Right renal cortex interstitium (tissue), 3 donors: ENCODE measurements at regions not wholly inside any gene's neighbourhood (a gene's known extent, or its start where the extent isn't known, plus 50 kb on each side); places are given as distances from the start of the nearest gene placed in this dataset.

ENCODE experiments used
- DNase-seq, 3 donors: peaks; one replicate each; pipeline ENCODE4 v3.0.0-alpha.2; 2013; ENCODE audit warnings: low read depth in 3 of 3, low spot score in 2 of 3

DNA sequence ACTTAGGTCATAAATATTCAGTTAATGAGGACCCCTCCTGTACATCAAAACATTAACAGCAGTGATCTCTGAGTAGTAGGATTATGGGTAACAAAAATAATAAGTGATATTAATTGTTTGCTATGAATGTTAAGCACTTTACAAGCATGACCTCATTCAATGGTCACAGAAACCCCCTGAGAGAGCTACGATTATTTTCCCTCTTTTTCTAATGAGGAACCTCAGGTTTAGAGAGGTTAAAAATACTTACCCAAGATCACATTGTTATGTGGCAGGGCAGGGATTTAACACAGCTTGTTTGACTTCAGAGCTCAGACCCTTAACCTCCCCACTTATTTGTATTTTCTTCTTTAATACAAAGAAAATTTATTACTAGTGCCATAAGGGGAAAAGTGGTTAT lies 228.2 kb downstream of the TBL1XR1 start:
- DNase-seq = no peak

DNA sequence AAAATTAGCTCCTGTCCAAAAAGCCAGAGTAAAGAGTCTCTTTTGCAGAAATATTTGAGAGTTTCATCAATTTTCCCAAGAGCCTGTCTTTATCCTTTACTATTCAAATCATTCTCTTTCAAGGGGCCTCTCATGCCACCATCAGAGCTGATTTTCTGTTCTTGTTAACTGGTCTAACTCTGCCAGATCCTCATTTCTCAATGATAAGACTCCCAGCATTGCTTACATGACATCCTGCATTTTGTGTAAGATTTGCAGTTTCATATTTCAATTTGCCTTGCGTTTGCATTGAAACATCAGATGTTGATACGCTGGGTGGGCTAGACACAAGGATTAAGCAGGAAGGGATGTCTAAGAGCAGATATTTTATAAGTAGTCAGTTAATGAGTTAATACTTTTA lies 228.7 kb downstream of the TBL1XR1 start:
- DNase-seq = no peak

GRCh38 chr3:176967522-176967921 lies 229.8 kb downstream of the TBL1XR1 start:
- no peak for DNase-seq

DNA sequence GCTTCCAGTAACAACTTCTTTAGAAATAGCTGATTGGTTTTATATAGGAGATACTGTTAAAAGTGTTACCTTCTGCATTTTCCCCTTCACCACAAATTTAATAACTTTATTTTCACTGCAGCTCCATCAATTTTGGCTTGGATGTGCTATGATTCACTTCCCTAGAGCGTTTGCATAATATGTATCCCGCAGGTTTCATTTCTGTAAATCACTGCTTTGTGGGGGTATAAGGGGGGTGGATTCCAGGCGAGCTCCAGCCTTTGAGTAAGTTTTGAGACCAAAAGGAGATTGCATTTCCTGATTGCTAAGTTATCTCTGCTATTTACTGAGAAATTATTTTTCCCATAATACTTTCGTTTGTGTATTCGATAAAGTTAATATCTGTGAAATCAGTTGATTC lies 232.6 kb downstream of the TBL1XR1 start:
- no peak for DNase-seq

DNA sequence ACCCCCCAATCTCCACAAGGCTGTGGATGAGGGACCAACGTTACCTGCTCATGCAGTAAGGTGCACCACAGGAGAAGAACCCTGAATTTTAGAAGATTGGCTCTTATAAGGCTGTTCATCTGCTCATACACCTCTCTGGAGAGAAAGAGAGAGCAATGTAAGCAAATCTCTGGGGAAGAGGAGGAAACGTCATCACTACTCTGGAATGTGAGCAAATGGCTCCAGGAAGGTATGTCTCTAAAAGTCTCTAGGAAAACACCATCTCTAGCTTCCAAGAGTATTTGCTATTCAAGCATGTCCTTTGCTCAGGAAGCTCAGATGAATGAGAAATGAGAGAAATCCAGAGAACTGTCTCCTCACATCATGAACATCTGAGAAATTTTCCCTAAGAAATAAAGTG lies 235.4 kb downstream of the TBL1XR1 start:
- DNase-seq = no peak

DNA sequence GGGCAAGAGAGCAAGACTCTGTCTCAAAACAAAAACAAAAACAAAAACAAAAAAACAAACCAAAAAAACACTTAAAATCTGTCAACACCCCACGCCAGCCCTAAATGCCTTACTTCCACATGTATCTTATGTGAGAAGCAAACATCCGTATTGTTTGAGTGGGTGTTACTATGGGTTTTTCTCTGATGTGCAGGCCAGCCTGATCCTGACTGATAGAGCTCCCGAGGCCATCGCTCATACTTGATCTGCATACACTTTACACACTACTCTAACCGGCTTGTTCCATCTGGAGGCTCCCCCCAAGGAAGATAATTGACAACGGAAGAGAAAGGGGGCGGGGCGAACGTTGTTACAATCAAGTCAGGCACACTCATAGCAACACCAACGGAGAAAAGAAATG lies 237.4 kb downstream of the TBL1XR1 start:
- no peak for DNase-seq

DNA sequence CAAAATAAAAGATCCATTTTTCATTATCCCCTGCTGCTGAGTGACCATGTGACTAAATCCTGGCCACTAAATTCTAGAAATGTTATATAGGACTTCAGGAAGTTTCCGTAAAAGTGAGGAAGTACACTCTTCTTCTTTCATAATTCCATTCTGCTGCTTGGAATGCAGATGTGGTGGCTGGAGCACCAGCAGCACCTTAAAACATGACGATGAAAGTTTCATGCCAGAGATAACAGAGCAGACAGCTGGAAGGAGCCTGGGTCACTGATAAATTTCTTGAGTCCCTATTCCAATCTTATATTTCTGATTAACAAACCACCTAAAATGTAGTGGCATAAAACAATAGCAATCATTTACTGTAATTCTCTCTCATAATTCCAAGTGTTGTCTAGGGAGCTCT lies 238.7 kb downstream of the TBL1XR1 start:
- DNase-seq = no peak

GRCh38 chr3:176954517-176954916 lies 242.8 kb downstream of the TBL1XR1 start:
- DNase-seq = no peak

GRCh38 chr3:176953106-176954060 lies 243.9 kb downstream of the TBL1XR1 start:
- DNase-seq = no peak

DNA sequence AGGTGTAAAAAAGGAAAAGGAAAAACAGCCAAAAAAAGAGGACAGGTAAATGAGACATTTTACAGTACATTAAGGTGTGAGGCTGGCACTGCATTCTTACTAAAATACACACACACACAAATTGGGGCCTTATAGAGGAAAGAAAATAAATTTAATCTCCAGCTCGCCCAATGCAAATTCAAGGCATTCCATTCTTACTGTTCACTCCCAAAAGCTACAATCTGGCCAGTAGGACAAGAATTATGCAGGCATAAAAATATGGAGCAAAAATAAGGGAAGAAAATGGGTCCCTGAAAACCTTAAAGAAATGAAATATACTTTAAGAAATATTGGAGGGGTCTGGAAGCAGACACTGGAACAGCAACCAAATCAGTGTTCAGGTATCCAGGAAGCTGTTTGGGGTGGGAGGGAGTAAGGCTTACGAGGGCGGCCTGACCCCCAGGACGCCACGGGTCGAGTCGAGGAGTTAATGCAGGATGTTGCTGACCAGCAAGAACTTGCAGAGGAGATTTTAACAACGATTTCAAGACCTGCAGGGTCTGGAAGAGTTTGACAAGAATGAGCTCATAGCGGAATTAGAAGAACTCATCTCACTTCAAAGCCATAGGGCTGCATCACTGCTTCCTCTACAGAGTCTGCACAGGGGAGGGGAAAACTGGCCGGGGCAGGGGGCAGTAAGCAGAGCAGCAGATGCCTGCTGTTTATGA lies 245.5 kb downstream of the TBL1XR1 start:
- DNase-seq = no peak

- no peak for DNase-seq
These were observed 246.1 kb downstream of the TBL1XR1 start for GRCh38 chr3:176951144-176951543.

DNA sequence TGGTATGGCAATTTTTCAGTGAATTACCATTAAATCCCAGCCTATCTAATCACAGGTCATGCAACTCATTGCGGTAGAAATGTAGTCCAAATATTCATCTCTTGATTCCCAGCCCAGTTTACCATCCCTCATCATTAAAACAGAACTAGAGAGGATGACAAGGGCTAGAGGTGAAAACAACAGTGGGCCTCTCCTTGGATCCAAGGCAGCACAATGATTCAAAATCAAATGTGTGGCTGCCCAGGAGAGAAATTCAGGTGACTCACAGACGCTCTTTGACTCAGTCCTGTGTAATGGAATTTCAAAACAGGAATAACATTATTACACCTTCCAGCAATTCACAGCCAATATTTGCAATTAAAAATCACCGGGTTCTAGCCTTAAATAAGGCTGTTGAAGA lies 246.5 kb downstream of the TBL1XR1 start:
- no peak for DNase-seq

DNA sequence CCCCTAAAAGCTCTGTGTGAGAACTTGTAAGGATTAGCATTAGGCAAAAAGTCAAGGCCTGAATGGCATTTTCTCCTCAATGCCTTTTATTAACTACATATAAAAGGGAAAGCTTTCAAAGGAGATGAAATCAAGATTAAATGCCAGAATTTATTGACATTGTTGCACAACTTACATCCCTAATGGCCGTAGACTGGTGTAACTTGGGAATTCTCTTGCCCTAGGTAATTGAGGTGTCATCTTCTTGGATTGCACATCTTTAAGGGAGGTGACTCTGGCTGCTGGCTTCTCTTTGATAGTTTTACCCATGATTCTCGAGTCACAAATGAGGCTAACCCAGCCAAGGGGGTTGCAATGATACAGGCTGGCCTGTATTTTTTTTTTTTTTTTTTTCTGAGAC lies 249.1 kb downstream of the TBL1XR1 start:
- no peak for DNase-seq

DNA sequence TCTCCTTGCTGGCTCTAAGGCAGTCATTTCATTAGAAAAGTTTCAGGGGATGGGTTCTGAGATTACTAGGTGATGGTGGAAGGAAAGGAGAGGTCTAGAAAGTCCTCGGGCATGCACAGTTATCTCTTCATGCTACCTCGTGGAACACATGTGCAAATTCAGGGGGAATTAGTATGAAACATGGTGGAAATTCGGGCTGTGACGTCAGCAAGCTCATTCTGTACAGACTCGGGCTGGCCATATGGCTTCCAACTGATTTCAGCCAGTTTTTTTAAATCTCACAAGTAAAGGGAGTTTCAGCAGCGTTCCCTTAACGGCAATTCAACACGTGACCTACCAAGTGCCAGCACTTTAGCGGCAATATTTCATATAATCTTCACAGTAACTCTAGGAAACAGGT lies 251.1 kb downstream of the TBL1XR1 start:
- DNase-seq = no peak

- no peak for DNase-seq
These were observed 255.0 kb downstream of the TBL1XR1 start for GRCh38 chr3:176942305-176942704.

GRCh38 chr3:176941689-176942088 lies 255.6 kb downstream of the TBL1XR1 start:
- no peak for DNase-seq

GRCh38 chr3:176939022-176939817 lies 258.1 kb downstream of the TBL1XR1 start:
- DNase-seq = peak in 1 of 3 donors; percentile 43

DNA sequence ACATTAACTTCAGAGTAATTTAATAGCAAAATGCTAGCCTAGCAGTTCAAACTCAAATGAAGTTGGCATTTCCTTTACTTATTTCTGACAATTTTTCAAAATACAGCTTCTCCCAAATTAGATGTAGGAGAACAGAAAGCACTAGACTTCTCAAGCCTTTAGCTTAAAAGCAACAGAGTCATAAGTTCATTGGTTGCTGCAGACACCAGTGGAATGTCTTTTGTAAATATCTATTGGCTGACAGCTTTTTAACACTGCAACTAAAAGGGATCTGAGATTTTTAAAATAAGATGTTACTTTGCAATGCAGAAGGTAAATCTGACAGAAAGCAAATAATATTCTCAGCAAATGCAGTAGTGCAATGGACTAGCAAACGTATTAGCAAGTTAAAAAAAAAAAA lies 259.3 kb downstream of the TBL1XR1 start:
- no peak for DNase-seq

DNA sequence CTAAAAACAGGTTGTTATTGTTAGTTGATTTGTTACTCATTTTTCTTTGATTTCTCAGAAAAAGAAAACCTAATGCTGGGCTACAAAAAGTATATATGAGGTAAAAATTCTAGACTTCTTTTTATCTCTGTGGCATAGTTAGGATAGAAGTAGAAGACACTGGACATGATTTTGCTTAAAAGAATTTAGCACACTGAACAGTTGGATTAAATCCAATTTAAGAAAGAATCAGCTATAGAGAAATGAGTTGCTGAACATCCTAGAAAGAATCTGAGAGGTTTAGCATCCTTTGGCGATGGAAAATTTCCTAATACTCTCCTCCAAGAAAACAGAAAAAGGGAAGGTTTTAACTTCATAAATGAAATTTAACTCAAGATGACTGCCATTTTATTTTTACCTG lies 259.7 kb downstream of the TBL1XR1 start:
- DNase-seq = no peak

GRCh38 chr3:176935194-176935888 lies 261.9 kb downstream of the TBL1XR1 start:
- DNase-seq = no peak

- no peak for DNase-seq
These were observed 262.6 kb downstream of the TBL1XR1 start for GRCh38 chr3:176934698-176935097.
